SK-N-SH treated with all-trans-retinoic acid at 6 μM for 48 hours (cell line): ENCODE measurements at regions not wholly inside any gene's neighbourhood (a gene's known extent, or its start where the extent isn't known, plus 50 kb on each side); places are given as distances from the start of the nearest gene placed in this dataset.

Source experiments
- ARNTL ChIP-seq: fragments of 450-650 bp; formaldehyde crosslinking; IDR thresholded peaks from 2 replicates; pipeline ENCODE4 v1.5.0; 2020; ENCODE audit warnings: low read depth, mild to moderate bottlenecking, moderate library complexity, borderline replicate concordance
- BACH2 ChIP-seq: fragments of 250-450 bp; sonication (Bioruptor Pico); IDR thresholded peaks from 2 replicates; pipeline ENCODE4 v1.9.0; 2021; ENCODE audit warnings: mild to moderate bottlenecking, borderline replicate concordance
- OSR1 ChIP-seq: fragments of 250-450 bp; sonication (Bioruptor Pico); IDR thresholded peaks from 2 replicates; pipeline ENCODE4 v1.8.0; 2022; ENCODE audit warnings: moderate library complexity, mild to moderate bottlenecking, inconsistent platforms
- PPARA ChIP-seq: fragments of 250-450 bp; sonication (Bioruptor Pico); IDR thresholded peaks from 2 replicates; pipeline ENCODE4 v1.5.0; 2020; ENCODE audit warnings: mild to moderate bottlenecking, borderline replicate concordance
- RARB ChIP-seq: fragments of 250-450 bp; sonication (Bioruptor Pico); IDR thresholded peaks from 2 replicates; pipeline ENCODE4 v1.8.0; 2021; ENCODE audit warnings: mild to moderate bottlenecking, moderate library complexity
- TCF4 ChIP-seq: fragments of 250-450 bp; sonication (Bioruptor Pico); IDR thresholded peaks from 2 replicates; pipeline ENCODE4 v1.8.0; 2021; ENCODE audit warnings: mild to moderate bottlenecking, moderate library complexity, borderline replicate concordance
- TOX ChIP-seq: fragments of 250-450 bp; sonication (Bioruptor Pico); IDR thresholded peaks from 2 replicates; pipeline ENCODE4 v1.8.0; 2021; ENCODE audit warnings: mild to moderate bottlenecking, moderate library complexity, borderline replicate concordance
- ZFP3 ChIP-seq: fragments of 250-450 bp; sonication (Bioruptor Pico); IDR thresholded peaks from 2 replicates; pipeline ENCODE4 v1.5.0; 2020; ENCODE audit warnings: mild to moderate bottlenecking, moderate library complexity
- ZFP30 ChIP-seq: fragments of 450-650 bp; formaldehyde crosslinking; IDR thresholded peaks from 2 replicates; pipeline ENCODE4 v1.5.0; 2022; ENCODE audit warnings: mild to moderate bottlenecking, moderate library complexity
- ZNF8 ChIP-seq: fragments of 450-650 bp; formaldehyde crosslinking; IDR thresholded peaks from 2 replicates; pipeline ENCODE4 v1.5.0; 2020; ENCODE audit warnings: mild to moderate bottlenecking, moderate library complexity
- TF ChIP-seq, protein P1 (sequence below): fragments of 250-450 bp; sonication (Bioruptor Pico); IDR thresholded peaks from 2 replicates; pipeline ENCODE4 v1.8.0; 2020; ENCODE audit warnings: mild to moderate bottlenecking, moderate library complexity, borderline replicate concordance
- TF ChIP-seq, protein P2 (sequence below): fragments of 250-450 bp; sonication (Bioruptor Pico); IDR thresholded peaks from 2 replicates; pipeline ENCODE4 v1.5.1; 2020; ENCODE audit warnings: low read depth, mild to moderate bottlenecking, moderate library complexity
- TF ChIP-seq, protein P3 (sequence below): fragments of 250-450 bp; sonication (Bioruptor Pico); IDR thresholded peaks from 2 replicates; pipeline ENCODE4 v1.5.1; 2021; ENCODE audit warnings: mild to moderate bottlenecking, moderate library complexity

DNA sequence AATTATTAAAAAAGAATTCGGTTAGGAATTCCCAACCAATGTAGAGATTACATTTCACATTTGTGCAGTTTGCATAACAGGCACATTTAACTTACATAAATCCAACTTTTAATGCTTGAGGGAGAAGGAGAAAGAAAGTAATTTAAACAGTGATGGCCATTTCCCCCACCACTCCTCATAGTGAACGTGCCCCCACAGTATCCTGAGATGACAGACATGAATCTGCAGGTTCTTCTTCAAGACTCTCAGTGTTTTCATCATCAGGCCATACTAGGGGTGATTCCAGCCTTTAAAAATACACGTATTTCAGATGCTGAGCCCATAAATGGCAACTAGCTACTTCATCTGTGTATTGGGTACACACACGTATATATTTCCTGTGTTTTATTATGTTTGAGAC lies 51.3 kb upstream of the WIPF1 start:
- TF ChIP-seq, protein P1, sequence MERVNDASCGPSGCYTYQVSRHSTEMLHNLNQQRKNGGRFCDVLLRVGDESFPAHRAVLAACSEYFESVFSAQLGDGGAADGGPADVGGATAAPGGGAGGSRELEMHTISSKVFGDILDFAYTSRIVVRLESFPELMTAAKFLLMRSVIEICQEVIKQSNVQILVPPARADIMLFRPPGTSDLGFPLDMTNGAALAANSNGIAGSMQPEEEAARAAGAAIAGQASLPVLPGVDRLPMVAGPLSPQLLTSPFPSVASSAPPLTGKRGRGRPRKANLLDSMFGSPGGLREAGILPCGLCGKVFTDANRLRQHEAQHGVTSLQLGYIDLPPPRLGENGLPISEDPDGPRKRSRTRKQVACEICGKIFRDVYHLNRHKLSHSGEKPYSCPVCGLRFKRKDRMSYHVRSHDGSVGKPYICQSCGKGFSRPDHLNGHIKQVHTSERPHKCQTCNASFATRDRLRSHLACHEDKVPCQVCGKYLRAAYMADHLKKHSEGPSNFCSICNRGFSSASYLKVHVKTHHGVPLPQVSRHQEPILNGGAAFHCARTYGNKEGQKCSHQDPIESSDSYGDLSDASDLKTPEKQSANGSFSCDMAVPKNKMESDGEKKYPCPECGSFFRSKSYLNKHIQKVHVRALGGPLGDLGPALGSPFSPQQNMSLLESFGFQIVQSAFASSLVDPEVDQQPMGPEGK (CRISPR knock-in tag): no peak
- no peak for TF ChIP-seq RARB (CRISPR knock-in tag)
- TF ChIP-seq TCF4 (CRISPR knock-in tag): no peak
- TF ChIP-seq ZFP3 (CRISPR knock-in tag): no peak
- no peak for TF ChIP-seq ARNTL (CRISPR knock-in tag)
- no peak for TF ChIP-seq ZNF8 (CRISPR knock-in tag)
- TF ChIP-seq, protein P2, sequence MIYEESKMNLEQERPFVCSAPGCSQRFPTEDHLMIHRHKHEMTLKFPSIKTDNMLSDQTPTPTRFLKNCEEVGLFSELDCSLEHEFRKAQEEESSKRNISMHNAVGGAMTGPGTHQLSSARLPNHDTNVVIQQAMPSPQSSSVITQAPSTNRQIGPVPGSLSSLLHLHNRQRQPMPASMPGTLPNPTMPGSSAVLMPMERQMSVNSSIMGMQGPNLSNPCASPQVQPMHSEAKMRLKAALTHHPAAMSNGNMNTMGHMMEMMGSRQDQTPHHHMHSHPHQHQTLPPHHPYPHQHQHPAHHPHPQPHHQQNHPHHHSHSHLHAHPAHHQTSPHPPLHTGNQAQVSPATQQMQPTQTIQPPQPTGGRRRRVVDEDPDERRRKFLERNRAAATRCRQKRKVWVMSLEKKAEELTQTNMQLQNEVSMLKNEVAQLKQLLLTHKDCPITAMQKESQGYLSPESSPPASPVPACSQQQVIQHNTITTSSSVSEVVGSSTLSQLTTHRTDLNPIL: no peak
- TF ChIP-seq TOX (CRISPR knock-in tag): no peak
- no peak for TF ChIP-seq BACH2
- no peak for TF ChIP-seq PPARA
- TF ChIP-seq, protein P3, sequence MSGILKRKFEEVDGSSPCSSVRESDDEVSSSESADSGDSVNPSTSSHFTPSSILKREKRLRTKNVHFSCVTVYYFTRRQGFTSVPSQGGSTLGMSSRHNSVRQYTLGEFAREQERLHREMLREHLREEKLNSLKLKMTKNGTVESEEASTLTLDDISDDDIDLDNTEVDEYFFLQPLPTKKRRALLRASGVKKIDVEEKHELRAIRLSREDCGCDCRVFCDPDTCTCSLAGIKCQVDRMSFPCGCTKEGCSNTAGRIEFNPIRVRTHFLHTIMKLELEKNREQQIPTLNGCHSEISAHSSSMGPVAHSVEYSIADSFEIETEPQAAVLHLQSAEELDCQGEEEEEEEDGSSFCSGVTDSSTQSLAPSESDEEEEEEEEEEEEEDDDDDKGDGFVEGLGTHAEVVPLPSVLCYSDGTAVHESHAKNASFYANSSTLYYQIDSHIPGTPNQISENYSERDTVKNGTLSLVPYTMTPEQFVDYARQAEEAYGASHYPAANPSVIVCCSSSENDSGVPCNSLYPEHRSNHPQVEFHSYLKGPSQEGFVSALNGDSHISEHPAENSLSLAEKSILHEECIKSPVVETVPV (CRISPR knock-in tag): no peak
- no peak for TF ChIP-seq OSR1 (CRISPR knock-in tag)
- TF ChIP-seq ZFP30: no peak
